WTC11 (cell line): ENCODE measurements at regions not wholly inside any gene's neighbourhood (a gene's known extent, or its start where the extent isn't known, plus 50 kb on each side); places are given as distances from the start of the nearest gene placed in this dataset.

Experiments used
- ARID4B ChIP-seq: sonication (generic); formaldehyde crosslinking; IDR thresholded peaks from 2 replicates; pipeline ENCODE4 v1.8.0; 2023; ENCODE audit warnings: missing genetic modification reagents, mild to moderate bottlenecking, borderline replicate concordance
- ATF1 ChIP-seq: sonication (generic); formaldehyde crosslinking; IDR thresholded peaks from 2 replicates; pipeline ENCODE4 v1.8.1; 2023; ENCODE audit warnings: mild to moderate bottlenecking, moderate library complexity, missing genetic modification reagents
- ATF2 ChIP-seq: sonication (generic); formaldehyde crosslinking; IDR thresholded peaks from 2 replicates; pipeline ENCODE4 v1.8.1; 2022; ENCODE audit warnings: low read depth, missing genetic modification reagents, borderline replicate concordance
- CTCF ChIP-seq: fragments of 200-600 bp; IDR thresholded peaks from 2 replicates; pipeline ENCODE4 v1.8.0; 2022; ENCODE audit warnings: antibody characterized with exemption
- E2F4 ChIP-seq: sonication (generic); formaldehyde crosslinking; IDR thresholded peaks from 2 replicates; pipeline ENCODE4 v1.8.1; 2022; ENCODE audit warnings: low read depth, mild to moderate bottlenecking, moderate library complexity, missing genetic modification reagents, borderline replicate concordance
- ESRRA ChIP-seq: sonication (generic); formaldehyde crosslinking; IDR thresholded peaks from 2 replicates; pipeline ENCODE4 v1.8.1; 2022; ENCODE audit warnings: mild to moderate bottlenecking, missing genetic modification reagents, borderline replicate concordance
- ETV6 ChIP-seq: sonication (generic); formaldehyde crosslinking; IDR thresholded peaks from 2 replicates; pipeline ENCODE4 v1.8.1; 2022; ENCODE audit warnings: mild to moderate bottlenecking, missing genetic modification reagents
- JUN ChIP-seq: sonication (generic); formaldehyde crosslinking; IDR thresholded peaks from 2 replicates; pipeline ENCODE4 v1.8.0; 2023; ENCODE audit warnings: mild to moderate bottlenecking, missing genetic modification reagents
- RELA ChIP-seq: sonication (generic); formaldehyde crosslinking; IDR thresholded peaks from 2 replicates; pipeline ENCODE4 v1.8.1; 2022; ENCODE audit warnings: missing genetic modification reagents, mild to moderate bottlenecking, borderline replicate concordance
- SMAD3 ChIP-seq: sonication (generic); formaldehyde crosslinking; IDR thresholded peaks from 2 replicates; pipeline ENCODE4 v1.8.0; 2022; ENCODE audit warnings: missing genetic modification reagents, mild to moderate bottlenecking, borderline replicate concordance
- ZNF121 ChIP-seq: sonication (generic); formaldehyde crosslinking; IDR thresholded peaks from 2 replicates; pipeline ENCODE4 v1.8.0; 2023; ENCODE audit warnings: missing genetic modification reagents
- ZNF232 ChIP-seq: sonication (generic); formaldehyde crosslinking; IDR thresholded peaks from 2 replicates; pipeline ENCODE4 v1.8.0; 2022; ENCODE audit warnings: mild to moderate bottlenecking, missing genetic modification reagents
- ZNF263 ChIP-seq: sonication (generic); formaldehyde crosslinking; IDR thresholded peaks from 2 replicates; pipeline ENCODE4 v1.8.1; 2022; ENCODE audit warnings: low read depth, mild to moderate bottlenecking, moderate library complexity, missing genetic modification reagents

GRCh38 chr6:129766959-129767728, 57.2 kb upstream of the ARHGAP18 start:
- TF ChIP-seq CTCF (no peak), ETV6 (peak; percentile 66), RELA (CRISPR knock-in tag) (no peak), ESRRA (no peak), E2F4 (CRISPR knock-in tag) (no peak), ZNF232 (CRISPR knock-in tag) (0 out of 2 replicates have a peak, but pooled peaks have one; percentile 30), ARID4B (no peak), SMAD3 (CRISPR knock-in tag) (peak; percentile 35; the same call in 1 of the 2 replicates), ATF2 (CRISPR knock-in tag) (no peak), ATF1 (CRISPR knock-in tag) (no peak), ZNF263 (CRISPR knock-in tag) (no peak), JUN (CRISPR knock-in tag) (no peak), ZNF121 (CRISPR knock-in tag) (no peak)
